Superior temporal gyrus (tissue), 1 donor: ENCODE measurements at regions not wholly inside any gene's neighbourhood (a gene's known extent, or its start where the extent isn't known, plus 50 kb on each side); places are given as distances from the start of the nearest gene placed in this dataset.
"Not testable (repeated sequence)": the region's sequence is repeated elsewhere in the genome, so short reads cannot be mapped to it uniquely, and the experiment has no call there.

ENCODE experiments used
- DNase-seq: peaks from one replicate; pipeline ENCODE4 v3.0.0-alpha.2; 2016; ENCODE audit errors: extremely low spot score

DNA sequence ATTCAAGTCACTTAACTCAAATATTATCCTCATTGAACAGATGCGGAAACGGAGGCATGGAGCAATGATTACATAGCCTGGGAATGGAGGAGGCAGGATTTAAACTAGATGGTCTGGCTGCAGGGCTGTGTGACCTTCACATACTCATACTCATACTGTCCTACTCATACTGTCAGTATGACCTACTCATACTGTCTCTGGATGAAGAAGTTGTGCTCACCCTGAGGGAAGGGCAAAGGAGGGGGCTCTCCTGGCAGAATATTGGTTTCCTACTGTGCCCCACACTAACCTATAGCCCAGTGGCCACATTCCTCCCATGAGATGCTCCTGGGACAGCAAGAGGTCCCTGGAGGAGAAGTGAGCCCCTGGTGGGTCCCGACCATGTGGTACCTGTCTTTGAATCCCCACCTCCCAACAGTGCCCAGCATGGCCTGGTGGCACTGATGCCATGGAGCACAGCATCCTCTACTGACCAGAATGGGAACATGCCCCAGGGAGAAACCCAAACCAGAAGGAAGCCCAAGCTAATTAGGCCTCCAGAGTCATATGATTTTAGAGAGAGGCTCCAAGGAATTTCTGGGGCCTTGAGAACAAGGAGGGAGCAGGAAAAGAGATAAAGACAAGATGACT is 197.3 kb upstream of the SDK2 start:
- no peak for DNase-seq

GRCh38 chr17:73847952-73848351 is 203.7 kb upstream of the SDK2 start:
- no peak for DNase-seq

- DNase-seq, result no peak
Observed at GRCh38 chr17:73850426-73850825, 206.2 kb upstream of the SDK2 start.

DNA sequence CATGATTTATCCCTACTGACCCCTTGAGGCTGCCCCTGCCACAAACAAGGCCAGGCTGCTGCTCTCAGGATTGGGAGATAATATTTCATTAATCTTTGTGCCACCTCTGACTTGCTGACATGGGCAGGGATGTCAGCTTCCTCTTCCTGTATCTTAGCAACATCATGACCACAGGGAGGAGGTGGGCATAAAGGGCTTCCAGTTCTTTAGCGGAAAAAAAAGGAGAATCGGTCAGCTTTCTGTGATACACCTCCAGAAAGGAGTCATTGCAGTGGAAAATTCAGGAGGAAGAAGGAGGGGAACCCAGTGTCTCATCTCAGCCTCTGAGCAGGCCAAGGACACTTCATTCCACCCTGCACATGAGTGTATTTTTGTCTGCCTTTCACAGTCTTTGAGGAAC is 206.8 kb upstream of the SDK2 start:
- no peak for DNase-seq

GRCh38 chr17:73851921-73852320 is 207.7 kb upstream of the SDK2 start:
- DNase-seq, result no peak

DNA sequence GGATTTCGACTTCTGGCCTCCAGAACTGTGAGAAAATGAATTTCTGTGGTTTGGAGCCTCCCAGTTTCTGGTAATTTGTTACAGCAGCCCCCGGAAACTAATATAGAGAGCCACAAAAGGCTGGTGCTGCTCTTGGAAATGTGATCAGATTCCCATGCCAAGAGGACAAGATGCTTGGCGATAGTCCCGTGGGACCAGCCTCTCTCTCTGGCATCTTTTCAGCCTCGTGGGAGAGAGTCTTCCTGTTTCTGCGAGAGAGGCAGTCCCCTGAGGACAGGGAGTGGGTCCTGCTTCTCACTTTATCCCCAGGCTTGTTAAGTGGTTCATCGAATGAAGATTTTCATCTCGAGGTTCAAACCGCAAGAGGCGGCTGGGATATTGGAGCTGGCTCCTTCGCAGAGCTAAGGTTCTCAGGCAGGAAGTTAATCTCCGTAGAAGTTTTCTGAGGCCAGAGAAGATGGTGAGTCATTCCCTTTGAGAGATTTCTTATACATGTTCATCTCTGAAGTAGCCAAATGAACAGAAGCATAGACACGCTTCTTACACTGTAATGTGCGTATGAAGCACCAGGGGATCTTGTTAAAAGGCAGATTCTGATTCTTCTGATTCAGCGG is 211.6 kb upstream of the SDK2 start:
- DNase-seq, result peak; percentile 50

GRCh38 chr17:73856556-73856955 is 212.3 kb upstream of the SDK2 start:
- peak; percentile 36 for DNase-seq

- not testable (repeated sequence) for DNase-seq
Observed at GRCh38 chr17:73859439-73860008, 215.3 kb upstream of the SDK2 start.

DNA sequence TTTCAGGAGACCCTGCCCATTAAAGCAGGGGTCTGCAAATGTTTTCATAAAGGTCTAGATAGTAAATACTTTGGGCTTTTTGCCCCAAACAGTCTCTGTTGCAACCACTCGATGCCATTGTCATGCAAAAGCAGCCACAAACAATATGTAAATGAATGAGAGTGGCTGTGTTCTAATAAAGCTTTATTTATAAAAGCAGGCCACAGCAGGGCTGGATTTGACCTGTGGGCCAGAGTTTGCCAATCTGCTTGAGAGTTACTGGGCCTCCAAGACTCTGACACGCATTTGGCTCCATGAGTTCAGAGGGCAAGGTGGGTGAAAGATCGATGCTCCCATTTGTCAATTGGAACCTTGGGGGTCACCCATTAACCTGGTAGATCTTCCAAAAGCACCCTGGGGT is 217.3 kb upstream of the SDK2 start:
- no peak for DNase-seq

DNA sequence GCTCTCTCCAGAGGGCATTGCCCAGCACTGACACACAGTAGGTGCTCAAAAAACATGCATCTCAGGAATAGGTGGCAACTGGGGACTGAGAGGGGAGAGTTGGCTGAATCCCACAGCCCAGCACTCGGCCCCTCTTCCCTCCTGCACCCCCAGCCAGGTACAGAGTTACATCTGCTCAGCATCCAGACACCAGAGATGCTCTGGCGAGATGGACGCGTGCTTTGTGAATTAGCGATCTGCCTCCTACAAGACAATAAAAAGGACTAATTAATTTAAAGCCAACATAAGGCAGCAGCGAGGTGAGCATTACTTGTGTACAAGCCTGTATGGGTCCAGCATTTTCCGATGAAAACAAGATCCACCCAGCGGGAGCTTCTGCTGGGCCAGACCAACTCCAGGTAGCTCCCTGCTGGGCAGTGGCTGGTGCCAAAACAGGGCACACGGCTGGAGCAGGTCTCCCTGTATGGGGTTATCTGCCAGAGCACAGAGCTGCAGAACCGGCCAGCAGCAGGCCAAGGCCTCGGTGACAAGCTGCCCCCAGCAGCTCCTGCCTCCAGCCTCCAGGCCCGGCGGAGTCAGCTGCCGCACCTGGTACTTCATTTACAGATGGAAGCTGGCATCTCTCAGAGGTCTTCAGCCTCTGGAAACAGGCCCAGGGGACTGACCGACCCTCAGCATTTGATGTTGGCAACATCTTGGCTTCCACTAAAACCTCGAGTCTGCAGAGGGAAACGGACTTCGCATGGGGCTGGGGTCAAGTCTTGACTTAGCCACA is 219.7 kb upstream of the SDK2 start:
- no peak for DNase-seq

GRCh38 chr17:73865831-73866230 is 221.6 kb upstream of the SDK2 start:
- DNase-seq, result peak; percentile 35

DNA sequence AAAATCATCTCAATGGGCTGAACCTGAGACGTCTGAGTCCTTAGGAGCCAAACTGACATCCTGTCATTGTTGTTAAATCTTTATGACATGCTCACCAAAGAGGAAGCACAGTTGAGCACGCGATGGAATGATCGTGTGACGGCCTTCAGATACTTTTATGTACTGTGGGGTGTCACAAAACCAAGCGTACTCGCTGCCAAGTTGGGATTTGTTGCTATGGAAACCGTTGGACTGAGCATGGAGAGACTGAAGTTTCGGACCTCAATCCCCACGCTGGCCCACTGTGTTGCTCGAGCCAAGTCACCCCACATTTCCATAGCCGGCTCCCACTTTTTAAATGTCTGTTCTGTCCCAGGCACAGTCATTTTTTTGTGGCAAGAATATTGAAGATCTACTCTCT is 222.8 kb upstream of the SDK2 start:
- DNase-seq, result no peak

DNA sequence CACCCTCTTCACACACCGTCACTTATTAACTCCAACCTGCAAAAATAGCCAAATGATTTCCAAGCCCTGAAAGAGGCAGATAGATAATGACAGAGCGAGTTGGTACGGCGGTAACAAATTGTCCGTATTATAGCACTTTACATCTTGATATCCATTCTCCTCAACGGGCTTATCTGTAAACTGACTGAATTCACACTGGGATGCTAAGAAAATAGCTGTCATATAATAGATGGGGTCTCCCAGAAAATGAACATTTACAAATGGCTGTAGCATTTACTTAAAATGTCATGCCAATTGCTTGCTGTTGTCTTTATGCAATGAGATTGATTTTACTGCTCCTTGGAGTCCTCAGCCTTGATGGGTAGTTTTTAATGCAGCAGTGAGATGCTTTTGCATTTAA is 225.8 kb upstream of the SDK2 start:
- no peak for DNase-seq

GRCh38 chr17:73870473-73870872 is 226.2 kb upstream of the SDK2 start:
- DNase-seq, result no peak

- DNase-seq, result no peak
Observed at GRCh38 chr17:73872816-73873215, 228.6 kb upstream of the SDK2 start.

DNA sequence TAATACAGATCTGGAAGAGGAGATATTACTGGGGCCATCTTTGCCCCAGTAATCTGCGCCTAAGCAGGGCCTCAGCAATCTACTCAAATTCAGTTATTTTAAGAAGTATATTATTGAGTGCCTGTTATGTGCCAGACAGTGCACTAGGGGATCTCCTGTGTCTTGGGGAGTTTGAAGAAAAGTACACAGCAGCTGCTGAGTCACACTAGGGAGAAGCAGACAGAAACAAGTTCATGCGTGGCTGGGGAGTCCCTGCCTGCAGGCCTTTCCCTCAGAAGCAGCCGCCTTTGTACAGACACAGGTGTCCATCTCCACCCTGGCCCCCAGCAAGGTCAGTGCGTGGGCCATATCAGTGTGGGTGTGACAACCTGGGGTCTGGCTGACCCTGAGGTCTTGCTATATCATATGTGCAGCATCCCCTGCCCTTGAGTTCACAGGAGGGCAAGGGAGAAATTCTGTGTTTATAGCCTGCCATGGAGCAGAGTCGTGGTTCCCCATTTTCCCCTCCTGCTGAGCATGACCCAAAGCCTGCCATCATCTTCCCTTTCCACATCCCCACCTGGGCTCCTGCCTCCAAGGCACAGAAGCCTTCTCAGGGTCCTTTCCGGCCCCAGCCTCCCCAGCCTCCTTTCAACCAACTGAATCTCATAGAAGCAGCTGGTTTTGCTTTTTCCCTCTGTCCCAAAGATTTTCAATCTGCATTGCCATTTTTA is 229.9 kb upstream of the SDK2 start:
- no peak for DNase-seq

GRCh38 chr17:73875346-73875745 is 231.1 kb upstream of the SDK2 start:
- DNase-seq, result no peak

- no peak for DNase-seq
Observed at GRCh38 chr17:73877962-73878361, 233.7 kb upstream of the SDK2 start.

DNA sequence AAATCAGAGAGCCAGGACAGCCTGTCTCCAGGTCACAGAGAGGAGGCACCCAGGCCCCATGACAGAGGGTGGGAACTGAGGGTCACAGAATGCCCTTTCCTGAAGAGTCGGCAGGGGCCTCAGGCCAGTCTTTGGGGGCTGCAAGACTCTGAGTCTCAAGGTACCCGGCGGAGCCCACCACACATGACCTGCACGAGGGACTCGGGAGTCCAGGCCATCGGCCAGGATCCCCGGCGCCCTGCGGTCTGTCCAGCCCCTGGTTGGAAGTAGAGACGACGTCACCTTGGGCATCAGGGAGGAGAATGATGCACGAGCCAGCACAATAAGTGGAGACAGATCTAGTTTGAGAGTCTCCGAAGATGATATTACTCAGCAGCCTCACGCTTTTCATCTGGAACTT is 234.7 kb upstream of the SDK2 start:
- no peak for DNase-seq

GRCh38 chr17:73879987-73880386 is 235.7 kb upstream of the SDK2 start:
- DNase-seq, result no peak

- DNase-seq, result no peak
Observed at GRCh38 chr17:73882590-73882989, 238.3 kb upstream of the SDK2 start.

DNA sequence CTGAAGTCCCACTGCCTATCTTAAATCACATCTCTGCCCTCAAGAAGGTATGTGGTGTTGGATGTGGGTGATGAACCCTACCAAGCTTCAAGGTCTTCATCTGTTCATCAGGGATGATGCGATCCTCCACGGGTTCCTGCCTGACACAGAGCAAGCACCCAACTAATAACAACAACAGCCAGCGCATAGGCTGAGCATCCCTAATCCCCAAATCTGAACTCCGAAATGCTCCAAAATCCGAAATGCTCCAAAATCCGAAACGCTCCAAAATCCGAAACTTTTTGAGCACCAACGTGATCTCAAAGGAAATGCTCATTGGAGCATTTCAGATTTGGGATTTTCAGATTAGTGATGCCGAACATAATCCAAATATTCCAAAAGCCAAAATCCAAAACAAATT is 238.9 kb upstream of the SDK2 start:
- DNase-seq, result no peak
